ENCODE measurements at regions not wholly inside any gene's neighbourhood (a gene's known extent, or its start where the extent isn't known, plus 50 kb on each side); places are given as distances from the start of the nearest gene placed in this dataset.

- DNase-seq = no peak
Observed at GRCh38 chr4:123777373-123777772, 380.8 kb downstream of the SPRY1 start.

GRCh38 chr4:123783151-123783790 lies 386.7 kb downstream of the SPRY1 start:
- DNase-seq = no peak

GRCh38 chr4:123783921-123784320 lies 387.3 kb downstream of the SPRY1 start:
- no peak for DNase-seq

DNA sequence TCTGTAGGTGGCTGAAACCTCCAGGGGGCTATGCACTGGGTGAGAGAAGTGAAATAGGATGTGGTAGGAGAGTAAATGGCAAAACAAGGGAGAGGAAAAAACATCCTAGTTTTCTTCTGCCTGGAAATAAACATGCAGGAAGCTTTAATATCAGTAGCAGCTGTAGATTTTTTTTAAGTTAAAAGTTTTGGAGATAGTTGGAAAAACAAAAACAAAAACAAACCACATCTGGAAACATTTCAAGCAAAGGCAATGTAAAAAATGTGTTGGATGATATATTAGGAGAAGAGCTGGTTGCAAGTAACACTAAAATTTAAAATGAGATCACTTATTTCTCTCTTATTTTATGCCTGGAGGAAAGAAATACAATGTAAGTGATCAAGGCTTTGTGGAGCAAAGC lies 388.0 kb downstream of the SPRY1 start:
- DNase-seq = no peak

DNA sequence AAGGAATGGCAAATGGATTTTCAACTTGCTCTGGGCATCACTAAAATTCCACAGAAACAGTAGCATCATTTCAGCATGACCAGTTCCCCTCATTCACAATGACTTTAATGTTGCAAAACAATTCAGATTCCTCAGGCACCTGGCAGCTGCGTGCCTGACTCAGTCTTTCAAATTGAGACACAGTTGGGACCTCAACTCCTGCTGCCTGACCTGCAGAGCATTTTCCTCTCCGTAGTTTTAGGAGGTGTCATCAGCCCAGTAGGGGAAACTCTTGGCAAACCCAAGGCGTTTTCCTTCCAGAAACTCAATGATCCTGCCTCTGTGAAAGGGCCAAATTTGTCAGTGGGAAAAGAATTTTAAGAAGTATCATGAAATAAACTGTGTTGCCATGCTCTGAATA lies 388.9 kb downstream of the SPRY1 start:
- no peak for DNase-seq

GRCh38 chr4:123786163-123786915 lies 389.7 kb downstream of the SPRY1 start:
- no peak for DNase-seq

DNA sequence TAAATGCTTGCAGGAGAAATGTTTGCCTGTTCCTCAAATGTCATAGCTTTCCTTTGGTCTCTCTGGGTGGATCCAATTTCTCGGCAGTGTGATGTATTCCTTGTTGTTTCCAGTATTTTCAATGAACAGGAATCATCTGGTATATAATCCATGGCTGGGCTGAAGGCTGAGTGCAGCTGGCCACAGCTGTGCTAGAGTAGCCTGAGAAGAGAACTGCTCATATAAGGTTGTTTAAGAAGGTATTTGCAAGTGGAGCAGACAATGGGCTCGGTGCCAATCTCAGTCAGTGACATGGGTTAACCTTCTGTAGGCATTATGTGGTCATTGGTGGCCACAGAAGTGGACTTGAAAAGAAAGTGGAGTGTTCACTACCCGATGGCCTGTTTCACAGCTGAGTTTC lies 390.3 kb downstream of the SPRY1 start:
- no peak for DNase-seq

DNA sequence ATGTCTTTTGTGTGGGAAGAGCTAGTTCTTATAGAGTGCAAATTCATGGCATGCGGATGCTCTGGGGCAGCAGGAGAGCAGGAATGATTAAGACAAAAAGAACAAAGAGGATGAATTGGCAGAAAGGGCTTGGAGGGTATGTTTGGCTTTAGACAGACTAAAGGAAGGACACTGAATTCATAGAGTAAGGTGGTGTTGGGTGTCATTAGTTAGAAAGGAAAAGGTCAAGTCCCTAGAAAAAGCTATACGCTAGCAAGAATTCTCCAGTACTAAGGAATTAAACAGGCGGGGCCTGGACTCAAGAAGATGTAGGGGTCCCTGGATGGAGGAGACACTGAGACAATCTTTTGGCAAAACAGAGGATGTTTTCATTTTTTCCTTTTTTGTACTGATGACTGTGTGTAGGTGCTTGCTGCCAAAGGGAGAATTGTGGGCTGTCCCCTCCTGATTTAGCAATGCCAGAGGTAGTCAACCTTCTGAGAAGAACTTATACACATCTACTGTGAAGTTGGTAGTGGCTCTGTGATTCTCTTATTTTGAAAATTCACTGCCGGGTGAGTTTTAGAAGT lies 391.0 kb downstream of the SPRY1 start:
- no peak for DNase-seq

DNA sequence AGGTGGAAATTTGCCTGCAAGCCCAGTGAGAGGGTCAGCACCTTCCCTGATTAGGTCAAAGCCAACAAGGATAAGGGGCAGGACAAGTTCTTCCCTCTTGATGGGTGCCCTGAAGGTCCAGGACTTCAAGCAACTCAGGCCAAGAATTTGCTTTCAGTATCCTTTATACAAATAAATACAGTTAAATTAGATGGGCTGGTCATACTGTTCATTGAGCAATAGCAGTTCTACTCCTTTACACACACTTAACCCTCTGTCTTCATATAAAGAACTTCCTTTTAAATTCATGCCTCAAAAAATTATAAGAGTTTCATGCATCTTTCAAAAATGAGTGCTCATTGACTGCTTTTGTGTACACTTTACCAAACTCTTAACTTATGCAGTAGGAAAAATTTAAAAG lies 392.0 kb downstream of the SPRY1 start:
- no peak for DNase-seq

DNA sequence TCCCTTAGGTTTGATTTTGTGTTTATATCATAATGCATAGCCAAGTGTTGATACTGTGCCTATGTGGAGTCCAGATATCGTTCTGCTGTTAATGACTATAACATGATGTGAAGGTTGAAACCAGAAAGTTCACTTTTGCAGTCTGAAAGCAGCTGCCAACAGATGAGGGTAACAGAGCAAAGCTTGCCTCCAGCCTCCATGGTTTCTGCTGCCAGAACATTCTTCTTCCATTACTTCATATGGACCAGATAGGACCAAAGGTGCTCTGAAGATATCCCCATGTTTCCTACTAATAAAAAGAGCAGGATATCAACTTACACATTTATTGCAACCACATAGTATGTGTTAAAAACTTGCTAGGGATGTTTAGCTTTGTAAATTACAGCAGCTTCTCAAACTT lies 394.1 kb downstream of the SPRY1 start:
- no peak for DNase-seq

DNA sequence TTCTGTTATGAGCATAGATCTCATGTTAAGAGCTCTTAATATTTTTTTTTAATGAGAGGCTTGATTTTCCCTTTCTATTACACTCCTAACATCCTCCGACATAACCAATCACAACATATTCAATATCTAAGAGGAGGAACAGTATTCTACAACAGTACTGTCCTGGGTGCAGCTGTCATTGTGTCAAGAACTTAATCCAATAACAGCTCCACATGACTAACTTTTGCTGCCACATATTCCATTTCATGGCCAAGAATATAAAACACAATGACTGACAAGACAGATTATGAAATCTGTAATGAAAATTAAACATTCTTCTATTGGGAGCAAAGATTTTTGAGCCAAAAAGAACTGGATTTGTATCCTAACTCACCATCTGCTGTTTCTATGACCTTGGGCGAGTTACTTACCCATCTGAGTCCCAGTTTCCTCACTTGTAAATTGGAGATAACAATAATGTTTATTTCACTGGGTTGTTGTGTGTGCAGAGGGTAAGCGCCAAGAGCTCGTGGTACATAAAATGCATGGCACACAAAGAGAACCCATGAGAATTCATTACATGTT lies 405.6 kb downstream of the SPRY1 start:
- no peak for DNase-seq

- DNase-seq = no peak
Observed at GRCh38 chr4:123802933-123803332, 406.3 kb downstream of the SPRY1 start.

DNA sequence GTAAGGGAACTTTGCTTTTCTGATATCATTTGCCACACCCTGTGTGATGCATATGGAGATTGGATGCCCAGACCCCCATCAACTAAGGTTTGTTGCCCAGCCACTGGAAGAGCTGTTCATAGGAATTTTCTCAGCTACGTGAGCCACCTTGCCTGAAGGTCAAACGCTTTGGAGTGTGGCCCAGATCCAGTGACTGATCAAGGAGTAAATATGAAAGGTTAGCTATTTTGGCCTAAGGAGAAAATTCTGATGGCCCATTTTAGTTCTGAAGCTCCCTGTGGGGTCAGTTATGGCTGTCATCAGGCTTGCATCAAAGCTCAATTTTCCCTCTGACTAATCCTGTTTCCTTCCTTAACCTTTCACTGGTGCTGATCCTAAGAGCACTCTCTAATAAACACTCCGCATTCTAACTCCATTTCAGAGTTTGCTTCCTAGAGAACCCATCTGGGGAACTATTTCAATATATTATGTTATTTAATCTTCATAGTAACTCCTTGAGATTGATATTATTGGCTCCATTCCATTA lies 407.7 kb downstream of the SPRY1 start:
- DNase-seq = no peak

DNA sequence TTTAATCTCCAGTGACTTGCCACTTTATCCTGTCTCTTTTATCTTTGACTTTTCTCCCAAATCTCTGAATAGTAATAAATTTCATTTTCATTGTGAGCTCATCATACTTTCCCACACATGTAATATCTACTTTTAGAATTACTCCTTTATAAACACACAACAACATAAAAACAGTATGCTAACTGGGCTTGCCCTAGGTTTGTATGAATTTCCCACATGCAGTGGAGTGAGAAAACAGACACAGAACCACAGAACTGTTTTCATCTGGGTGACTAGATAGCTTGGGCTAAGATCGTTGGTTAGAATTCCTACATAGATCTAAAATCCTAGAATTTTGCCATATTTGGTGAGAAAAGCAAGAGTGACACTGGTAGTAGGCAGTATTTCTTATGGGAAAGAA lies 409.5 kb downstream of the SPRY1 start:
- no peak for DNase-seq

- DNase-seq = no peak
Observed at GRCh38 chr4:123807187-123807586, 410.6 kb downstream of the SPRY1 start.

- DNase-seq = no peak
Observed at GRCh38 chr4:123807866-123808265, 411.3 kb downstream of the SPRY1 start.

- no peak for DNase-seq
Observed at GRCh38 chr4:123809864-123810263, 413.3 kb downstream of the SPRY1 start.

DNA sequence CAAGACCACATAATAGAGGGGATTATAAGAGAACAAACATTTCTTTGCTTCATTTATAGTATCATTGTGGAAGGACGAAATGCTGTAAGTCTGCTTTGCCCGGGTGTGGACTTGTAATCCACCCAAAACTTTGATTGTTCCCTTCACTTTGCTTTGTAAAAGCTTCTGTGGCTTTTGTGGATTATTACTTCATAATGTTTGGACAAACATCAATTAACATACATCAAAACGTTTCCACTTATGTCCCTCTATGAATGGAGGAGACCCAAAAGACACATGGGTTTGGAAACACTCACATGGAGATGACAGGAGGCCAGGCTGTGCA lies 415.4 kb downstream of the SPRY1 start:
- no peak for DNase-seq

GRCh38 chr4:123813901-123814300 lies 417.3 kb downstream of the SPRY1 start:
- no peak for DNase-seq

GRCh38 chr4:123816462-123816861 lies 419.9 kb downstream of the SPRY1 start:
- no peak for DNase-seq

DNA sequence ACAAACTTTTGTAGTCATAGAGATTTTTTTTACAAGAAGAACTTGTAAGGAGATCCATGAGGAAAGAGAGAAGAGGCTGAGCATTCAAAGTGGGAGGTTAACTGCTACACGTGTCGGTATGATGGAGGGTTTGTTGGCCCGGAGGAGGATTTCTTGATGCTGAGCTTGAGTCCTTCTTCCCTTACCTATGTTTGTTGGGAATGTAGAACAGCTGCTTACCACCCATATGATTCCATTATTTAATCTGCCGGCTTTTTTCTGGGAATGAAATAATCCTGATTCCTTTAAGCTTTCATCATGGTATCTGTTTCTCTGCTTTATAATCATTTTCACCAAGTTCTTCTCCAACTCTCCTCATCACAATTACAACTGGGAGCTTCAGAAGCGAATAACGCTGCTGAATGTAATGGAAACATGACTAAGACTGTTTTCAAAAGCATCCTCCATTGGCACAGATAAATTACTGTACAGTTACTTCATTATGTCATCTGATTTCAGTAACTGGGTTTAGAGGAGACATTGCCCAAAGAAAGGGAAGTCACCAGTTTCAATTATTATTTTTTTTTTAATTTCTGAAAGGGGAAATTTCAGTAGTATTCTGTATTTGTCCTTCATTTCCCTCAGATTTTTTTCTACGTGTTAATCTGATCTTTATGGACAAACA lies 420.6 kb downstream of the SPRY1 start:
- DNase-seq = no peak

GRCh38 chr4:123819362-123820035 lies 422.9 kb downstream of the SPRY1 start:
- no peak for DNase-seq

DNA sequence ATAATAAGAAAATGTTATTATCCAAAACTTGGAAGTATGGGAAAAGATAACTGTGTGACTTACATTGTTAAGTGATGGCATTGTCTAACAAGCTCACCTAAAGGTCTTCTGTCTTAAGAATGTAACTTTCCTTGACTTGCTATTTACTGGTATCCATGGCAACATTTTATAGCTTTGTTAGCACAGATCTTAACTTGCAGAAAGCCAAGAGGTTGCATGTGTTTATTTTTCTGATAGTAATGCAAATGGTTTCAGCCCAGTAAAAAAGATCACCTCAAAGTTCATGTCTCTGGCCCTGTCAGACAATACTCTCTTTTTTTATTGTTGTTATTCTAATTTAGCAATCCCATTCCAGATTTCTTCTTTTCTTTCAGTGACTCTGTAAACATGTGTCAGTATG lies 425.3 kb downstream of the SPRY1 start:
- DNase-seq = no peak
